Body of pancreas (tissue), 4 donors: ENCODE measurements at regions not wholly inside any gene's neighbourhood (a gene's known extent, or its start where the extent isn't known, plus 50 kb on each side); places are given as distances from the start of the nearest gene placed in this dataset.
A peak's percentile ranks its signal among the peaks of the same experiment; 100 is the strongest.

ENCODE experiments used
- ATAC-seq: fragments of 150-250 bp; one replicate; pipeline ENCODE4 v1.9.1; 2016
- DNase-seq, 4 donors: peaks; one replicate each; pipeline ENCODE4 v3.0.0-alpha.2; 2019
- H3K27ac ChIP-seq, 4 donors: fragments of 200-600 bp; sonication (generic); 1 replicate in 3 of 4; 2 replicates in 1 of 4; pipeline versions ENCODE4 v1.5.1 to v1.6.1; 2016 to 2019; ENCODE audit warnings: mild to moderate bottlenecking in 1 of 4, mixed read lengths in 1 of 4, moderate library complexity in 1 of 4
- H3K27me3 ChIP-seq, 2 donors: fragments of 200-600 bp; sonication (generic); one replicate each; pipeline ENCODE4 v1.6.0; 2016; ENCODE audit warnings: mild to moderate bottlenecking in 1 of 2
- H3K36me3 ChIP-seq, 2 donors: fragments of 200-600 bp; sonication (generic); replicated peaks in 1 of 2; 2 replicates each; pipeline ENCODE4 v1.5.1; 2016; ENCODE audit warnings: low read depth in 2 of 2; ENCODE audit not compliant: insufficient read depth in 1 of 2
- H3K4me1 ChIP-seq: fragments of 200-600 bp; sonication (generic); one replicate; pipeline ENCODE4 v1.6.0; 2016
- H3K4me3 ChIP-seq, 2 donors: fragments of 200-600 bp; sonication (generic); 1 replicate in 1 of 2; 2 replicates in 1 of 2; pipeline ENCODE4 v1.5.1; 2016 to 2019
- H3K9me3 ChIP-seq, 3 donors: fragments of 200-600 bp; sonication (generic); 1 replicate in 2 of 3; 2 replicates in 1 of 3; pipeline ENCODE4 v1.5.1; 2016
- POLR2A ChIP-seq, 3 donors: fragments of 450-650 bp; IDR thresholded peaks; one replicate each; pipeline ENCODE4 v1.6.1; 2016; ENCODE audit warnings: antibody characterized with exemption in 3 of 3, mild to moderate bottlenecking in 2 of 3
- WGBS, 2 donors: methylation state at CpG; one replicate each; pipeline ENCODE4 v1.1.5; 2017; 5-methylcytosine and 5-hydroxymethylcytosine counted together
- intact Hi-C: fragments of 100-400 bp; cut with DNase I; formaldehyde crosslinking; loops from one replicate; pipeline ENCODE4 v1.15.1; 2023
- TF ChIP-seq, protein P1 (sequence below), 7 experiments: fragments of 450-650 bp in 4 of 7; fragments of 200-600 bp in 3 of 7; sonication (generic) in 3 of 7; IDR thresholded peaks; one replicate each; pipeline ENCODE4 v1.5.1; 2016 to 2019; ENCODE audit warnings: antibody characterized with exemption in 7 of 7

DNA sequence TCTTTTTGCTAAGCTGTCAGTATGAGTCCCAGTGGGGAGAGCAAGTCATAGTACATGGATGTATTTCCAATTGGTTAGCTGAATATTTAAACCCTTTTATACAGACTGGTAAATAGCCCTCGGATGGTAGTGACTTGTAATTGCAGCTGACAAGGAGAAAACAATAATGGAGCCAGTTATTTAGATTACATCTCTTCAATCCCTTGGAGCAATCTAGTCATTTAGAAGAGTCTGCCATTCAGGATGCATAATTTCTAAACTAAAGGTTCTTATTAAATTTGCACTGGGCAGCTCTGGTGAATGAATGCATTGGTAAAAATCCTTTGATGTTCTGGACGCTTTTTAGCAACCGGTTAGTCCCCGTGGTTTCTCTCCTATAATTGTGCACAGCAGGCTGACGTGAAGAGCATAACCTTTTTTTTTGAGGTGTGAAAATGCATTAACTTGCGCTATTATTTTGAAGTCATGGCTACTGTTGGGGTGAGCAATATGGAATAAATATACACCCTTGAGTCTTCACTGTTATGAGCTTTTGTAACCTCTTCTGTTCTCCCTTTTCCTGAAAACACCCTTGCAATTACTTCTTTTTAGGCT, 158.6 kb upstream of the CD180 start:
- H3K36me3 ChIP-seq = no peaks in the 10 kb centered on the region
- intact Hi-C loops = no loop called here
- TF ChIP-seq, protein P1, sequence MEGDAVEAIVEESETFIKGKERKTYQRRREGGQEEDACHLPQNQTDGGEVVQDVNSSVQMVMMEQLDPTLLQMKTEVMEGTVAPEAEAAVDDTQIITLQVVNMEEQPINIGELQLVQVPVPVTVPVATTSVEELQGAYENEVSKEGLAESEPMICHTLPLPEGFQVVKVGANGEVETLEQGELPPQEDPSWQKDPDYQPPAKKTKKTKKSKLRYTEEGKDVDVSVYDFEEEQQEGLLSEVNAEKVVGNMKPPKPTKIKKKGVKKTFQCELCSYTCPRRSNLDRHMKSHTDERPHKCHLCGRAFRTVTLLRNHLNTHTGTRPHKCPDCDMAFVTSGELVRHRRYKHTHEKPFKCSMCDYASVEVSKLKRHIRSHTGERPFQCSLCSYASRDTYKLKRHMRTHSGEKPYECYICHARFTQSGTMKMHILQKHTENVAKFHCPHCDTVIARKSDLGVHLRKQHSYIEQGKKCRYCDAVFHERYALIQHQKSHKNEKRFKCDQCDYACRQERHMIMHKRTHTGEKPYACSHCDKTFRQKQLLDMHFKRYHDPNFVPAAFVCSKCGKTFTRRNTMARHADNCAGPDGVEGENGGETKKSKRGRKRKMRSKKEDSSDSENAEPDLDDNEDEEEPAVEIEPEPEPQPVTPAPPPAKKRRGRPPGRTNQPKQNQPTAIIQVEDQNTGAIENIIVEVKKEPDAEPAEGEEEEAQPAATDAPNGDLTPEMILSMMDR (IDR thresholded peaks at IDR 0.05) = no peak
- TF ChIP-seq POLR2A (IDR thresholded peaks at IDR 0.05) = no peak
- H3K27ac ChIP-seq = no peak overlapping the region
- no peaks in the 10 kb centered on the region for H3K4me1 ChIP-seq
- WGBS, 2 donors = 61 to 74% methylated on average over 6 of the region's 6 CpGs
- no peak for DNase-seq
- H3K9me3 ChIP-seq = no peaks in the 10 kb centered on the region
- H3K4me3 ChIP-seq = no peak overlapping the region
- ATAC-seq = no peak
- no peaks in the 10 kb centered on the region for H3K27me3 ChIP-seq

DNA sequence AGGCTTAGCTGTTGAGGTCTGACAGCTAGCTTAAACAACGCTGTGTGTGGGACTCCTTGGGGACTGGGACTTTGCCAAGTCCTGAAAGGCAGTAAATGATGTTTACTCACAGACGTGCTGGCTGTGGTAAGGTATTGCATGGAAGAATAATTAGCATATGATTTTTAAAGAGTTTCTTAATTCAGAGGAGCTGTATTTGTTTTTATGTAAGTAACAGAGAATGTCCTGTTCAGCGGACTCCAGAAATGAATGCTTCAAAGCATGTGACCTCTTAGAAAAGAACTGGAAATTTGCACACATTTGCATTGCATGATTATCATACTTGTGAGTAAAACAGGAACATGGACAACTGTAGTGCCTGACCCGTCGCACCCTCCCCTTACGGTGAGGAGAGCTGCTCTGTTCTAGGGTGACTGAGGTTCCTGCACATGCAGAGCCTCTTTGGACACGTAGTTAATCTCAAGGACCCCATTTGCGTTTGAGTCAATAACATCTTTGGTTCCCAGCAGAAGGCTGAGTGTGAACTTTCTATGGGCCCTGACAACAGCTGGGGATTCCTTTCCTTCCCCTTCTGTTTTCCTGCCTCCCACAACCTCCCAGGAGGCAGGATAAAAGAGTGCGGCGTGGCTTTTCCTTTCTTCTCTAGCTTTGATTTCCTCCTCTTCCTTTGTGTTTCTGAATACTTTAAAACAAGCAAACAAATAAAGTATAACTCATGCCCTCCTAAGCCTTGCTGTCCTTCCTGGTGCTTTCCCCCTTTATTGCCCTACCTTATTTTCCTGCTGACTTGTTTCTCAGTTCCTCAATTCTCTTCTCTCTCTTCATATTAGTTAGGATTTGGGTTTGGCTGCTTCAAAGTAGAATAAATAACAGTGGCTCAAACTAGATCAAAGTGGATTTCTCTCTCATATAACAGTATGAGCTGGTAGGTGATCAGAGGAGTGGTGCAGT, 157.2 kb upstream of the CD180 start:
- Histone ChIP-seq H3K27me3 (no peaks in the 10 kb centered on the region), H3K4me3 (no peak overlapping the region), H3K4me1 (no peaks in the 10 kb centered on the region), H3K27ac (no peak overlapping the region), H3K9me3 (no peaks in the 10 kb centered on the region), H3K36me3 (no peaks in the 10 kb centered on the region)
- intact Hi-C loops = no loop called here
- ATAC-seq = peak; percentile 69
- peak in 3 of 4 donors; percentile 44 to 46 (median 45) for DNase-seq
- TF ChIP-seq POLR2A (IDR thresholded peaks at IDR 0.05) = no peak
- TF ChIP-seq, protein P1 (IDR thresholded peaks at IDR 0.05) = no peak
- WGBS, 2 donors = 24 to 31% methylated on average over 10 of the region's 10 CpGs

DNA sequence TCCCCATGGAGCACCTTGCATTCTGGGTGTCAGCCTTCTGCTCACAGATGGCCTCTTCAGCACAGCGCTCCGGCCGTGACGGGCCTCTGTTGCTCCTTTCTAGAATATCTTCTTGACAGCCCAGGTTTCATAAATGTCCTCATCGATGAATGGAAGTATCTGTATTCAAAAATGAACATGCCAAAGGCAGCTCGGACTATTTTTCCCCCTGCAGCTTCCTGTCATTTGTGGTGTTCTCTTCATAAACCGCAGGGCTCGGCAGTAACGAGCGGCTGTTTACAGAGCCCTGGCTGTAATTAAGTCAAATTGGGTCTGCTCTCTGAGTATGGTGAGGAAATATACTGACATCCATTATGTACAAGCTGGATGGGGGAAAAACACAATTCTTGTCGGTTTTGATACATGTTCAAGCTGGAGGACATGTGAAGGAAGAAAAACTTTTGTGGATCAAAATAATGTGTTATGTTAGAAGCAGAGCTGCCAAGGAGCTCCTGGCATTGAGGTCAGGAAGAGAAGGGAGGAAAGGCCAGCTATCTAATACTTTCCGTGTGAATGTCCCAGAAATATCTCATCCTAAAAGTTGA, 154.1 kb upstream of the CD180 start:
- peak in 1 of 4 donors; percentile 13 for DNase-seq
- intact Hi-C loops = no loop called here
- no peak overlapping the region for H3K4me3 ChIP-seq
- no peaks in the 10 kb centered on the region for H3K27me3 ChIP-seq
- no peaks in the 10 kb centered on the region for H3K36me3 ChIP-seq
- ATAC-seq = no peak
- TF ChIP-seq POLR2A (IDR thresholded peaks at IDR 0.05) = no peak
- TF ChIP-seq, protein P1 (IDR thresholded peaks at IDR 0.05) = no peak
- H3K9me3 ChIP-seq = no peaks in the 10 kb centered on the region
- H3K27ac ChIP-seq = no peak overlapping the region
- H3K4me1 ChIP-seq = no peaks in the 10 kb centered on the region
- WGBS, 2 donors = 69 to 74% methylated on average over 12 of the region's 12 CpGs

DNA sequence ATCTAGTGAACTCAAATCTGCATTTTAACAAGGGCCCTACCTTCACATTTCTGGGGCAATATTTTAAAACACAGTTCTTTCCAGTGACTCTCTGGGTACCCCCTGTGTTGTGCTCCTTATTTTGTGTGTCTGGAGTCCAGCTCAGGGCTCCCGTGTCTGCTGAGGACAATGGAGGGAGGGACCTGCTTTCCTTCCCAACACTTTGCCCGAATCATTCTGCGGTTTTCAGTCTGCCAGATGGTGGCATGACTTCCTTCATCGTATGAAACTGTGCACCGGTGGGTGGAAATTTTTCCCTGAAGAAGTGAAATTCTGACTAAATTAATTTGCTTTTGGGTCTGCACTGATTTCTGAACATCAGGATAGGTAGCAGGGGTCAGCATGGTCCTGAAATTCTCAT, 153.6 kb upstream of the CD180 start:
- 67 to 80% methylated on average over 5 of the region's 5 CpGs for WGBS, 2 donors
- Histone ChIP-seq H3K27me3 (no peaks in the 10 kb centered on the region), H3K9me3 (no peaks in the 10 kb centered on the region), H3K36me3 (no peaks in the 10 kb centered on the region), H3K4me3 (no peak overlapping the region), H3K4me1 (no peaks in the 10 kb centered on the region), H3K27ac (no peak overlapping the region)
- DNase-seq = no peak
- intact Hi-C loops = no loop called here
- TF ChIP-seq, protein P1 (IDR thresholded peaks at IDR 0.05) = no peak
- no peak for TF ChIP-seq POLR2A (IDR thresholded peaks at IDR 0.05)
- ATAC-seq = no peak
